DND-41 (cell line): ENCODE measurements at regions not wholly inside any gene's neighbourhood (a gene's known extent, or its start where the extent isn't known, plus 50 kb on each side); places are given as distances from the start of the nearest gene placed in this dataset.
A peak's percentile ranks its signal among the peaks of the same experiment; 100 is the strongest.

ENCODE experiments used
- ATAC-seq: fragments of 200-7000 bp; cut with Tn5 transposase; 3 replicates; pipeline ENCODE4 v1.9.1; 2021; ENCODE audit warnings: low read depth; ENCODE audit not compliant: insufficient read depth
- DNase-seq: peaks from one replicate; pipeline ENCODE4 v3.0.0-alpha.2; 2020
- H2AFZ ChIP-seq: 2 replicates; pipeline ENCODE4 v1.6.0; 2012; ENCODE audit warnings: low read depth, low read length
- H3K27ac ChIP-seq: 2 replicates; pipeline ENCODE4 v1.5.1; 2012; ENCODE audit warnings: low read length, inconsistent platforms
- H3K27me3 ChIP-seq: fragments of 200-600 bp; sonication (generic); 2 replicates; pipeline ENCODE4 v1.6.0; 2012; ENCODE audit warnings: low read length, mild to moderate bottlenecking, inconsistent platforms; ENCODE audit not compliant: insufficient read depth, poor library complexity
- H3K36me3 ChIP-seq: 2 replicates; pipeline ENCODE4 v1.5.1; 2012; ENCODE audit warnings: low read length, inconsistent platforms; ENCODE audit not compliant: insufficient read depth
- H3K4me1 ChIP-seq: 2 replicates; pipeline ENCODE4 v1.5.1; 2012; ENCODE audit warnings: mild to moderate bottlenecking, low read length; ENCODE audit not compliant: insufficient read depth
- H3K4me2 ChIP-seq: 2 replicates; pipeline ENCODE4 v1.6.0; 2012; ENCODE audit warnings: mild to moderate bottlenecking, moderate library complexity, low read length, inconsistent platforms; ENCODE audit not compliant: insufficient read depth
- H3K4me3 ChIP-seq, 2 experiments: fragments of 200-600 bp in 1 of 2; shearing (Covaris generic) in 1 of 2; 2 replicates each; pipeline ENCODE4 v1.5.1; 2012 to 2016; ENCODE audit warnings: inconsistent platforms in 2 of 2, low read length in 2 of 2, mild to moderate bottlenecking in 2 of 2, low read depth in 1 of 2, moderate library complexity in 1 of 2
- H3K79me2 ChIP-seq: 2 replicates; pipeline ENCODE4 v1.6.0; 2012; ENCODE audit warnings: low read length, inconsistent platforms; ENCODE audit not compliant: insufficient read depth
- H3K9ac ChIP-seq: 2 replicates; pipeline ENCODE4 v1.6.0; 2012; ENCODE audit warnings: low read depth, mild to moderate bottlenecking, inconsistent platforms, low read length, moderate library complexity
- H3K9me3 ChIP-seq: 2 replicates; pipeline ENCODE4 v1.5.1; 2012; ENCODE audit warnings: low read length, moderate library complexity, mild to moderate bottlenecking, inconsistent platforms; ENCODE audit not compliant: insufficient read depth, severe bottlenecking
- H4K20me1 ChIP-seq: 2 replicates; pipeline ENCODE4 v1.6.0; 2012; ENCODE audit warnings: low read length; ENCODE audit not compliant: insufficient read depth
- CTCF ChIP-seq: IDR thresholded peaks from 2 replicates; pipeline ENCODE4 v1.5.1; 2012; ENCODE audit warnings: borderline replicate concordance, low read length, moderate library complexity, mild to moderate bottlenecking; ENCODE audit not compliant: poor library complexity, severe bottlenecking; ENCODE audit errors: extremely low read depth
- EZH2 ChIP-seq: IDR thresholded peaks from 3 replicates; pipeline ENCODE4 v1.6.1; 2012; ENCODE audit warnings: borderline replicate concordance, low read depth, mild to moderate bottlenecking, moderate library complexity, low read length, inconsistent platforms; ENCODE audit not compliant: severe bottlenecking

DNA sequence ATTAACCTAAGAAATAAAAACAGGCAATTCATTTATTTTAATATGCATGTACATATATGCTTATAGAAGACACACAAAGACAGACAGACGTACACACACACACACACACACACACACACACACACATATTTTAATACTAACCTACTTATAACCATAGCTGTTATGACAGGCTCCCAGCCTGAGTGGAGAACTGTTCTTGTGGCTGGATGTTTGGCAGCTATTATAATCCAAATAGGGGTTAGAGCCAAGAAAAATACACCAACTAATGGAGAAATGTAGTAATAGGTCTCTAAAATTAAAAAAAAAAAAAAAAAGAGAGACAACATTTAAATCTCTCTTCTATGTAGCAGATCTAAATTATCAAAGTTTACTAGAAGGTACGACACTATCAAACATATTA is 91.8 kb downstream of the SLC41A2 start:
- DNase-seq, result no peak
- H3K79me2 ChIP-seq, result no peaks in the 10 kb centered on the region
- no peaks in the 10 kb centered on the region for H4K20me1 ChIP-seq
- H3K4me1 ChIP-seq, result peaks cover 11% of the 10 kb centered on the region
- H3K4me2 ChIP-seq, result no peak overlapping the region
- no peak overlapping the region for H3K4me3 ChIP-seq
- no peak overlapping the region for H2AFZ ChIP-seq
- no peak overlapping the region for H3K27ac ChIP-seq
- TF ChIP-seq CTCF, result no peak
- TF ChIP-seq EZH2, result no peak
- no peak overlapping the region for H3K9ac ChIP-seq
- no peaks in the 10 kb centered on the region for H3K9me3 ChIP-seq
- H3K27me3 ChIP-seq, result no peaks in the 10 kb centered on the region
- H3K36me3 ChIP-seq, result no peaks in the 10 kb centered on the region
- ATAC-seq, result no peak

DNA sequence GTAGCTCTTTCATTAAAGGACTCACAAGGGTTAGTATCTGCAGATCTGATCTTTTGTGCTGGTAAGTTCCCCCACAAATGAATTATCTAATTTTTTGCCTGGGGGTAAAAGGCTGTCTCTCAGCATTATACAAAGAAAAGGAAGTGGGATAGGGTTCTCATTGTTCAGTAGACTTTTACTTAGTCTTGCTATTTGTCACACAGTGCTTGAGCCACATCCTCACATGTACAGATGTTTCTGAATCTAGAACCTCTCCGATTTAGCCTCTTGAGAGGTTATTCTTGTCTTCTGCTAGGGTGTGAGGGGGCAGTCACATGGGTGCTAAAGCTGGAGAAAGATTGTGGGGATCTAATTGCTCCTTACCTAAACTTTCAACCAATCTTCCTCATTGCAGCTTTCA is 93.0 kb downstream of the SLC41A2 start:
- Histone ChIP-seq H3K36me3 (no peaks in the 10 kb centered on the region), H2AFZ (no peak overlapping the region), H4K20me1 (no peaks in the 10 kb centered on the region), H3K27me3 (no peaks in the 10 kb centered on the region), H3K9me3 (no peaks in the 10 kb centered on the region), H3K27ac (no peak overlapping the region), H3K4me3 (no peak overlapping the region), H3K4me1 (peaks cover 11% of the 10 kb centered on the region), H3K4me2 (no peak overlapping the region), H3K9ac (no peak overlapping the region), H3K79me2 (no peaks in the 10 kb centered on the region)
- TF ChIP-seq EZH2, result no peak
- no peak for TF ChIP-seq CTCF
- ATAC-seq (peak; percentile 86), DNase-seq (no peak)

GRCh38 chr12:104864668-104865067 is 93.4 kb downstream of the SLC41A2 start:
- no peak for DNase-seq

More at GRCh38 chr12:104864668-104865067, 93.4 kb downstream of the SLC41A2 start:
- no peak overlapping the region for H3K9ac ChIP-seq
- H3K27me3 ChIP-seq, result no peaks in the 10 kb centered on the region
- ATAC-seq, result no peak
- H2AFZ ChIP-seq, result no peak overlapping the region
- no peak overlapping the region for H3K27ac ChIP-seq
- no peaks in the 10 kb centered on the region for H3K36me3 ChIP-seq
- no peaks in the 10 kb centered on the region for H3K79me2 ChIP-seq
- no peak overlapping the region for H3K4me3 ChIP-seq
- H3K9me3 ChIP-seq, result no peaks in the 10 kb centered on the region
- no peak for TF ChIP-seq CTCF
- TF ChIP-seq EZH2, result no peak
- H3K4me2 ChIP-seq, result no peak overlapping the region
- H3K4me1 ChIP-seq, result peaks cover 11% of the 10 kb centered on the region
- H4K20me1 ChIP-seq, result no peaks in the 10 kb centered on the region
